ENCODE measurements at regions not wholly inside any gene's neighbourhood (a gene's known extent, or its start where the extent isn't known, plus 50 kb on each side); places are given as distances from the start of the nearest gene placed in this dataset.

- no peak for TF ChIP-seq PATZ1 (CRISPR knock-in tag; IDR thresholded peaks at IDR 0.05; ENCODE audit: borderline replicate concordance)
- no peak for TF ChIP-seq ZC3H10 (CRISPR knock-in tag; IDR thresholded peaks at IDR 0.05)
- TF ChIP-seq ZNF8 (CRISPR knock-in tag; IDR thresholded peaks at IDR 0.05): no peak
- TF ChIP-seq CSDC2 (CRISPR knock-in tag; IDR thresholded peaks at IDR 0.05): no peak
- no peak for TF ChIP-seq RARB (CRISPR knock-in tag; IDR thresholded peaks at IDR 0.05)
- TF ChIP-seq PPARA (CRISPR knock-in tag; IDR thresholded peaks at IDR 0.05; ENCODE audit: borderline replicate concordance): no peak
- TF ChIP-seq TOX (CRISPR knock-in tag; IDR thresholded peaks at IDR 0.05; ENCODE audit: borderline replicate concordance): no peak
- TF ChIP-seq ARNTL (CRISPR knock-in tag; IDR thresholded peaks at IDR 0.05; ENCODE audit: borderline replicate concordance, low read depth): no peak
- no peak for TF ChIP-seq ZFP3 (CRISPR knock-in tag; IDR thresholded peaks at IDR 0.05)
- no peak for TF ChIP-seq CREB5 (CRISPR knock-in tag; IDR thresholded peaks at IDR 0.05; ENCODE audit: low read depth)
Observed at GRCh38 chr18:77969972-77970371, 720.3 kb downstream of the GALR1 start.
